A549 (cell line): ENCODE measurements at regions not wholly inside any gene's neighbourhood (a gene's known extent, or its start where the extent isn't known, plus 50 kb on each side); places are given as distances from the start of the nearest gene placed in this dataset.

Experiments used
- ATAC-seq, 2 experiments: fragments of 200-7000 bp in 1 of 2; fragments of >200 bp in 1 of 2; cut with Nextera tagmentation in 1 of 2; cut with Tn5 transposase in 1 of 2; 3 replicates each; pipeline versions ENCODE4 v1.8.0 to v1.9.1; 2018 to 2020; ENCODE audit warnings: mild to moderate bottlenecking in 1 of 2, moderate library complexity in 1 of 2
- CTCF ChIA-PET: fragments of 300-600 bp; sonication (Branson Sonifier 250); formaldehyde crosslinking; extraction: SDS; loops from one replicate; lab custom pipeline; 2021; ENCODE audit warnings: antibody characterized with exemption, inconsistent platforms; lab: Yijun Ruan, JAX
- POLR2A ChIA-PET: fragments of 350-600 bp; formaldehyde crosslinking; extraction: SDS; loops from one replicate; lab custom pipeline; 2021; ENCODE audit warnings: antibody characterized with exemption, inconsistent platforms; lab: Yijun Ruan, JAX
- DNase-seq, 2 experiments: peaks; one replicate each; pipeline versions ENCODE4 v3.0.0 to v3.0.0-alpha.2; 2011 to 2016; ENCODE audit warnings: low read depth in 1 of 2, low spot score in 1 of 2
- FAIRE-seq: peaks from 2 replicates; lab custom pipeline; 2011; peaks lifted over from hg19 to GRCh38; lab: Jason Lieb, UNC
- H3K27ac ChIP-seq, 2 experiments: fragments of >200 bp; sonication (Bioruptor Twin); formaldehyde crosslinking; 3 replicates each; pipeline ENCODE4 v1.5.1; 2016 to 2017
- H3K4me1 ChIP-seq: fragments of >200 bp; sonication (Bioruptor Twin); formaldehyde crosslinking; 3 replicates; pipeline ENCODE4 v1.6.1; 2016
- H3K4me2 ChIP-seq: fragments of >200 bp; sonication (Bioruptor Twin); formaldehyde crosslinking; 3 replicates; pipeline ENCODE4 v1.6.1; 2016
- H3K4me3 ChIP-seq: fragments of >200 bp; sonication (Bioruptor Twin); formaldehyde crosslinking; 3 replicates; pipeline ENCODE4 v1.5.1; 2016
- H3K9me3 ChIP-seq: fragments of >200 bp; sonication (Bioruptor Twin); formaldehyde crosslinking; 3 replicates; pipeline ENCODE4 v1.6.1; 2016
- CEBPB ChIP-seq, 2 experiments: fragments of >200 bp in 1 of 2; sonication (Bioruptor Twin) in 1 of 2; formaldehyde crosslinking in 1 of 2; IDR thresholded peaks; 2 replicates each; pipeline ENCODE4 v1.6.1; 2012 to 2016
- EHMT2 ChIP-seq: fragments of 200-600 bp; sonication (generic); IDR thresholded peaks from 2 replicates; pipeline ENCODE4 v1.6.1; 2016; ENCODE audit warnings: antibody characterized with exemption, low read depth, mild to moderate bottlenecking, moderate library complexity
- EP300 ChIP-seq, 2 experiments: fragments of >200 bp; sonication (Bioruptor Twin); formaldehyde crosslinking; IDR thresholded peaks; 2 replicates in 1 of 2; 3 replicates in 1 of 2; pipeline ENCODE4 v1.6.1; 2016 to 2017
- HEYL ChIP-seq: fragments of 250-450 bp; sonication (Bioruptor Pico); IDR thresholded peaks from 2 replicates; pipeline ENCODE4 v1.8.0; 2021; ENCODE audit warnings: mild to moderate bottlenecking, moderate library complexity
- JUN ChIP-seq, 2 experiments: fragments of >200 bp; sonication (Bioruptor Twin); formaldehyde crosslinking; IDR thresholded peaks; 2 replicates in 1 of 2; 3 replicates in 1 of 2; pipeline ENCODE4 v1.6.1; 2016 to 2017
- NPAS2 ChIP-seq: fragments of 250-450 bp; sonication (Bioruptor Pico); IDR thresholded peaks from 2 replicates; pipeline ENCODE4 v1.8.0; 2022; ENCODE audit warnings: mild to moderate bottlenecking, moderate library complexity, borderline replicate concordance
- PHF8 ChIP-seq: fragments of 200-600 bp; sonication (generic); IDR thresholded peaks from 2 replicates; pipeline ENCODE4 v1.6.1; 2016; ENCODE audit warnings: low read depth, mild to moderate bottlenecking, antibody characterized with exemption, moderate library complexity, borderline replicate concordance
- POLR2A ChIP-seq: IDR thresholded peaks from 2 replicates; pipeline ENCODE4 v1.6.1; 2012; ENCODE audit warnings: mild to moderate bottlenecking, low read length
- POLR2AphosphoS2 ChIP-seq: conservative IDR thresholded peaks from 2 replicates; pipeline ENCODE4 v1.6.1; 2012; ENCODE audit warnings: low read length, improper control_type of control experiment, inconsistent platforms
- TP53 ChIP-seq: fragments of 250-450 bp; sonication (Bioruptor Pico); IDR thresholded peaks from 2 replicates; pipeline ENCODE4 v1.5.0; 2021; ENCODE audit warnings: mild to moderate bottlenecking, moderate library complexity
- ZSCAN20 ChIP-seq: fragments of 250-450 bp; sonication (Bioruptor Pico); IDR thresholded peaks from 2 replicates; pipeline ENCODE4 v1.8.0; 2022; ENCODE audit warnings: mild to moderate bottlenecking, moderate library complexity
- WGBS: methylation state at CpG from one replicate; pipeline ENCODE4 v1.1.6; 2017; ENCODE audit errors: missing lambda C conversion rate; 5-methylcytosine and 5-hydroxymethylcytosine counted together
- TF ChIP-seq, protein P1 (sequence below): IDR thresholded peaks from 2 replicates; pipeline ENCODE4 v1.6.1; 2012
- TF ChIP-seq, protein P2 (sequence below): fragments of 250-450 bp; sonication (Bioruptor Pico); IDR thresholded peaks from 2 replicates; pipeline ENCODE4 v1.5.0; 2020; ENCODE audit warnings: low read depth, mild to moderate bottlenecking, moderate library complexity
- TF ChIP-seq, protein P3 (sequence below): fragments of >200 bp; sonication (Bioruptor Twin); formaldehyde crosslinking; IDR thresholded peaks from 2 replicates; pipeline ENCODE4 v1.6.1; 2016
- TF ChIP-seq, protein P4 (sequence below): fragments of 150-350 bp; IDR thresholded peaks from 2 replicates; pipeline ENCODE4 v1.6.1; 2014; ENCODE audit warnings: low read depth, mild to moderate bottlenecking, low read length

DNA sequence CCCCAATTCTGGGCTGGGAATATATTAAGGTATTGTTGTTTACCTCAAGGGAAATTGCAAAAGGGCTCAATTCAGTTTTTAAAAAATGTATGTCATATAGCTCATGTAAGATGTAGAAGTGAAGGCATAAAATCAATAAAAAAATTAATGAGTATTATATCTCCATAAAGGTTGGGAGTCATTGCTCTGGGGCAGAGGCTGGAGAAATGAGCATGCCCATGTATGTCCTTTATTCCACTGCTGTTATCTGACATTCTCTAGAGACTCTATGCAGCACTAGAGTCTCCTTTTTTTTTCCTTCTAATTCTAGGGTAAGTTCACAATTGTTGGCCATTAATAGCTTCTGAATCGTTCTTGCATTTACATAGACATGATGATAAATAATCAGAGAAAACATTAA is 394.8 kb downstream of the KLF12 start:
- CTCF ChIA-PET = no interaction called here
- no peak for TF ChIP-seq JUN (IDR thresholded peaks at IDR 0.05)
- no peak for TF ChIP-seq EP300 (IDR thresholded peaks at IDR 0.05)
- no peak for TF ChIP-seq POLR2A
- TF ChIP-seq, protein P1, sequence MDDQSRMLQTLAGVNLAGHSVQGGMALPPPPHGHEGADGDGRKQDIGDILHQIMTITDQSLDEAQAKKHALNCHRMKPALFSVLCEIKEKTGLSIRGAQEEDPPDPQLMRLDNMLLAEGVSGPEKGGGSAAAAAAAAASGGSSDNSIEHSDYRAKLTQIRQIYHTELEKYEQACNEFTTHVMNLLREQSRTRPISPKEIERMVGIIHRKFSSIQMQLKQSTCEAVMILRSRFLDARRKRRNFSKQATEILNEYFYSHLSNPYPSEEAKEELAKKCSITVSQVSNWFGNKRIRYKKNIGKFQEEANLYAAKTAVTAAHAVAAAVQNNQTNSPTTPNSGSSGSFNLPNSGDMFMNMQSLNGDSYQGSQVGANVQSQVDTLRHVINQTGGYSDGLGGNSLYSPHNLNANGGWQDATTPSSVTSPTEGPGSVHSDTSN = no peak
- TF ChIP-seq, protein P2, sequence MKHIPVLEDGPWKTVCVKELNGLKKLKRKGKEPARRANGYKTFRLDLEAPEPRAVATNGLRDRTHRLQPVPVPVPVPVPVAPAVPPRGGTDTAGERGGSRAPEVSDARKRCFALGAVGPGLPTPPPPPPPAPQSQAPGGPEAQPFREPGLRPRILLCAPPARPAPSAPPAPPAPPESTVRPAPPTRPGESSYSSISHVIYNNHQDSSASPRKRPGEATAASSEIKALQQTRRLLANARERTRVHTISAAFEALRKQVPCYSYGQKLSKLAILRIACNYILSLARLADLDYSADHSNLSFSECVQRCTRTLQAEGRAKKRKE (CRISPR knock-in tag) = no peak
- TF ChIP-seq, all 56 proteins: peak for 0
- POLR2A ChIA-PET = no interaction called here

GRCh38 chr13:73738626-73739025 is 395.6 kb downstream of the KLF12 start:
- ATAC-seq = no peak

More for the DNA sequence above, 394.8 kb downstream of the KLF12 start:
- Histone ChIP-seq H3K9me3 (no peaks in the 10 kb centered on the region), H3K27ac (no peak overlapping the region), H3K4me3 (no peak overlapping the region), H3K4me1 (no peaks in the 10 kb centered on the region), H3K4me2 (no peak overlapping the region)
- no peak for FAIRE-seq
- no peak for ATAC-seq
- no peak for DNase-seq
- WGBS = 62% methylated on average over 1 of the region's 1 CpG

GRCh38 chr13:73737214-73737613 is 397.0 kb downstream of the KLF12 start:
- Histone ChIP-seq H3K4me3 (no peak overlapping the region), H3K4me1 (no peaks in the 10 kb centered on the region), H3K9me3 (no peaks in the 10 kb centered on the region), H3K4me2 (no peak overlapping the region), H3K27ac (no peak overlapping the region)
- TF ChIP-seq, protein P3, sequence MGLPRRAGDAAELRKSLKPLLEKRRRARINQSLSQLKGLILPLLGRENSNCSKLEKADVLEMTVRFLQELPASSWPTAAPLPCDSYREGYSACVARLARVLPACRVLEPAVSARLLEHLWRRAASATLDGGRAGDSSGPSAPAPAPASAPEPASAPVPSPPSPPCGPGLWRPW = no peak
- TF ChIP-seq PHF8 (no peak), TP53 (CRISPR knock-in tag) (no peak)
- TF ChIP-seq, protein P4, sequence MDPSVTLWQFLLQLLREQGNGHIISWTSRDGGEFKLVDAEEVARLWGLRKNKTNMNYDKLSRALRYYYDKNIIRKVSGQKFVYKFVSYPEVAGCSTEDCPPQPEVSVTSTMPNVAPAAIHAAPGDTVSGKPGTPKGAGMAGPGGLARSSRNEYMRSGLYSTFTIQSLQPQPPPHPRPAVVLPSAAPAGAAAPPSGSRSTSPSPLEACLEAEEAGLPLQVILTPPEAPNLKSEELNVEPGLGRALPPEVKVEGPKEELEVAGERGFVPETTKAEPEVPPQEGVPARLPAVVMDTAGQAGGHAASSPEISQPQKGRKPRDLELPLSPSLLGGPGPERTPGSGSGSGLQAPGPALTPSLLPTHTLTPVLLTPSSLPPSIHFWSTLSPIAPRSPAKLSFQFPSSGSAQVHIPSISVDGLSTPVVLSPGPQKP = no peak
- DNase-seq (no peak), FAIRE-seq (no peak), ATAC-seq (no peak)
- ChIA-PET POLR2A (no interaction called here), CTCF (interaction anchor here (0.6 kb wide), 1 partner anchor 1514 kb away, joined by 3 read pairs; no protein-coding TSS in a partner anchor)
- 64% methylated on average over 2 of the region's 2 CpGs for WGBS

More at GRCh38 chr13:73738626-73739025, 395.6 kb downstream of the KLF12 start:
- no peaks in the 10 kb centered on the region for H3K9me3 ChIP-seq
- TF ChIP-seq EP300 (IDR thresholded peaks at IDR 0.05) = no peak
- ChIA-PET POLR2A (no interaction called here), CTCF (no interaction called here)
- FAIRE-seq = no peak
- no peak for DNase-seq
- WGBS = 90% methylated on average over 5 of the region's 5 CpGs
- no peak overlapping the region for H3K4me2 ChIP-seq
- H3K27ac ChIP-seq = no peak overlapping the region
- no peak overlapping the region for H3K4me3 ChIP-seq
- H3K4me1 ChIP-seq = no peaks in the 10 kb centered on the region

GRCh38 chr13:73733706-73734105 is 400.5 kb downstream of the KLF12 start:
- 93% methylated on average over 4 of the region's 4 CpGs for WGBS
- Histone ChIP-seq H3K27ac (no peak overlapping the region), H3K4me3 (no peak overlapping the region), H3K4me1 (no peaks in the 10 kb centered on the region), H3K4me2 (no peak overlapping the region), H3K9me3 (no peaks in the 10 kb centered on the region)
- DNase-seq (no peak), FAIRE-seq (no peak), ATAC-seq (no peak)
- ChIA-PET CTCF (no interaction called here), POLR2A (no interaction called here)
- TF ChIP-seq CEBPB (IDR thresholded peaks at IDR 0.05) (no peak), EHMT2 (no peak), HEYL (CRISPR knock-in tag) (no peak), POLR2AphosphoS2 (no peak), ZSCAN20 (CRISPR knock-in tag) (no peak), NPAS2 (CRISPR knock-in tag) (no peak)
